HEK293 (cell line): ENCODE measurements at regions not wholly inside any gene's neighbourhood (a gene's known extent, or its start where the extent isn't known, plus 50 kb on each side); places are given as distances from the start of the nearest gene placed in this dataset.
A peak's percentile ranks its signal among the peaks of the same experiment; 100 is the strongest.

Source experiments
- CTCF ChIA-PET: fragments of 350-600 bp; formaldehyde crosslinking; extraction: SDS; loops from one replicate; lab custom pipeline; 2021; ENCODE audit warnings: antibody characterized with exemption; lab: Yijun Ruan, JAX
- POLR2A ChIA-PET: fragments of 300-600 bp; formaldehyde crosslinking; extraction: SDS; loops from one replicate; lab custom pipeline; 2020; ENCODE audit warnings: antibody characterized with exemption, inconsistent platforms; lab: Yijun Ruan, JAX
- H3K27ac ChIP-seq: fragments of 200-500 bp; sonication (Bioruptor generic); 2 replicates; pipeline ENCODE4 v1.5.1; 2014; ENCODE audit warnings: low read depth, low read length, control low read depth, inconsistent platforms; ENCODE audit errors: extremely low read depth
- H3K36me3 ChIP-seq, 2 experiments: fragments of 200-500 bp in 1 of 2; sonication (Bioruptor generic) in 1 of 2; 1 replicate in 1 of 2; 2 replicates in 1 of 2; pipeline ENCODE4 v1.5.1; 2014 to 2017; ENCODE audit warnings: inconsistent platforms in 2 of 2, low read length in 2 of 2; ENCODE audit not compliant: control insufficient read depth in 2 of 2, insufficient read depth in 1 of 2
- H3K4me1 ChIP-seq: fragments of 200-500 bp; sonication (Bioruptor generic); 2 replicates; pipeline ENCODE4 v1.5.1; 2014; ENCODE audit warnings: mild to moderate bottlenecking, low read length, inconsistent platforms; ENCODE audit not compliant: control insufficient read depth, insufficient read depth
- H3K4me3 ChIP-seq: 2 replicates; pipeline ENCODE4 v1.5.1; 2011; ENCODE audit warnings: low read depth, mild to moderate bottlenecking, control low read depth, low read length, moderate library complexity
- H3K9me3 ChIP-seq: fragments of 200-500 bp; sonication (Bioruptor generic); 2 replicates; pipeline ENCODE4 v1.5.1; 2014; ENCODE audit warnings: low read depth, low read length, inconsistent platforms; ENCODE audit not compliant: control insufficient read depth, insufficient read depth
- FEZF1 ChIP-seq: fragments of 450-650 bp; formaldehyde crosslinking; IDR thresholded peaks from 2 replicates; pipeline ENCODE4 v1.5.1; 2016; ENCODE audit warnings: missing biosample characterization, missing genetic modification characterization
- OSR2 ChIP-seq: fragments of 450-650 bp; formaldehyde crosslinking; IDR thresholded peaks from 2 replicates; pipeline ENCODE4 v1.5.1; 2016; ENCODE audit warnings: missing biosample characterization, missing genetic modification characterization
- SCRT2 ChIP-seq: fragments of 450-650 bp; formaldehyde crosslinking; IDR thresholded peaks from 2 replicates; pipeline ENCODE4 v1.5.1; 2016; ENCODE audit warnings: missing biosample characterization, missing genetic modification characterization
- YY2 ChIP-seq: fragments of 450-650 bp; formaldehyde crosslinking; IDR thresholded peaks from 2 replicates; pipeline ENCODE4 v1.5.1; 2016; ENCODE audit warnings: missing biosample characterization, missing genetic modification characterization
- ZBTB1 ChIP-seq: fragments of 450-650 bp; formaldehyde crosslinking; IDR thresholded peaks from 2 replicates; pipeline ENCODE4 v1.5.1; 2016; ENCODE audit warnings: missing biosample characterization, missing genetic modification characterization
- ZBTB17 ChIP-seq: fragments of 450-650 bp; formaldehyde crosslinking; IDR thresholded peaks from 2 replicates; pipeline ENCODE4 v1.5.1; 2016; ENCODE audit warnings: missing biosample characterization, missing genetic modification characterization
- ZFHX2 ChIP-seq: fragments of 450-650 bp; formaldehyde crosslinking; conservative IDR thresholded peaks from 2 replicates; pipeline ENCODE4 v1.5.1; 2016; ENCODE audit warnings: missing biosample characterization, missing genetic modification characterization
- ZNF148 ChIP-seq: fragments of 450-650 bp; formaldehyde crosslinking; IDR thresholded peaks from 2 replicates; pipeline ENCODE4 v1.5.0; 2017; ENCODE audit warnings: missing biosample characterization, missing genetic modification characterization, borderline replicate concordance
- ZNF18 ChIP-seq: fragments of 450-650 bp; formaldehyde crosslinking; IDR thresholded peaks from 2 replicates; pipeline ENCODE4 v1.5.1; 2016; ENCODE audit warnings: missing biosample characterization, missing genetic modification characterization
- ZNF19 ChIP-seq: fragments of 450-650 bp; formaldehyde crosslinking; IDR thresholded peaks from 2 replicates; pipeline ENCODE4; 2016; ENCODE audit warnings: missing biosample characterization, missing genetic modification characterization, low read depth
- ZNF221 ChIP-seq: fragments of 450-650 bp; formaldehyde crosslinking; IDR thresholded peaks from 2 replicates; pipeline ENCODE4 v1.5.1; 2017; ENCODE audit warnings: missing biosample characterization, missing genetic modification characterization, borderline replicate concordance
- ZNF223 ChIP-seq: fragments of 450-650 bp; formaldehyde crosslinking; IDR thresholded peaks from 2 replicates; pipeline ENCODE4 v1.5.1; 2016; ENCODE audit warnings: missing biosample characterization, missing genetic modification characterization
- ZNF239 ChIP-seq: fragments of 450-650 bp; formaldehyde crosslinking; IDR thresholded peaks from 2 replicates; pipeline ENCODE4 v1.5.1; 2016; ENCODE audit warnings: missing biosample characterization, missing genetic modification characterization
- ZNF341 ChIP-seq: fragments of 450-650 bp; formaldehyde crosslinking; IDR thresholded peaks from 2 replicates; pipeline ENCODE4; 2016; ENCODE audit warnings: low read depth, missing biosample characterization, missing genetic modification characterization
- ZNF350 ChIP-seq: fragments of 450-650 bp; formaldehyde crosslinking; IDR thresholded peaks from 2 replicates; pipeline ENCODE4 v1.5.0; 2017; ENCODE audit warnings: missing biosample characterization, mild to moderate bottlenecking, missing genetic modification characterization
- ZNF366 ChIP-seq: fragments of 450-650 bp; formaldehyde crosslinking; conservative IDR thresholded peaks from 2 replicates; pipeline ENCODE4 v1.5.1; 2016; ENCODE audit warnings: missing biosample characterization, missing genetic modification characterization
- ZNF394 ChIP-seq: fragments of 450-650 bp; formaldehyde crosslinking; IDR thresholded peaks from 2 replicates; pipeline ENCODE4 v1.5.1; 2016; ENCODE audit warnings: missing biosample characterization, missing genetic modification characterization, mild to moderate bottlenecking, moderate library complexity, borderline replicate concordance
- ZNF423 ChIP-seq: fragments of 450-650 bp; formaldehyde crosslinking; IDR thresholded peaks from 2 replicates; pipeline ENCODE4 v1.5.1; 2016; ENCODE audit warnings: missing biosample characterization, missing genetic modification characterization
- ZNF48 ChIP-seq: fragments of 450-650 bp; formaldehyde crosslinking; IDR thresholded peaks from 2 replicates; pipeline ENCODE4 v1.5.1; 2016; ENCODE audit warnings: missing biosample characterization, missing genetic modification characterization
- ZNF560 ChIP-seq: fragments of 450-650 bp; formaldehyde crosslinking; IDR thresholded peaks from 2 replicates; pipeline ENCODE4 v1.5.1; 2017; ENCODE audit warnings: missing biosample characterization, missing genetic modification characterization, borderline replicate concordance
- ZNF600 ChIP-seq: fragments of 450-650 bp; formaldehyde crosslinking; IDR thresholded peaks from 2 replicates; pipeline ENCODE4 v1.5.1; 2016; ENCODE audit warnings: missing biosample characterization, missing genetic modification characterization
- ZNF610 ChIP-seq: fragments of 450-650 bp; formaldehyde crosslinking; IDR thresholded peaks from 2 replicates; pipeline ENCODE4 v1.5.1; 2016; ENCODE audit warnings: missing biosample characterization, missing genetic modification characterization, borderline replicate concordance
- ZNF621 ChIP-seq: fragments of 450-650 bp; formaldehyde crosslinking; IDR thresholded peaks from 2 replicates; pipeline ENCODE4 v1.5.1; 2017; ENCODE audit warnings: missing biosample characterization, missing genetic modification characterization
- ZNF658 ChIP-seq: fragments of 450-650 bp; formaldehyde crosslinking; IDR thresholded peaks from 2 replicates; pipeline ENCODE4; 2016; ENCODE audit warnings: missing biosample characterization, missing genetic modification characterization
- ZNF76 ChIP-seq: fragments of 450-650 bp; formaldehyde crosslinking; IDR thresholded peaks from 2 replicates; pipeline ENCODE4; 2016; ENCODE audit warnings: low read depth, missing biosample characterization, missing genetic modification characterization, borderline replicate concordance
- ZNF776 ChIP-seq: fragments of 450-650 bp; formaldehyde crosslinking; IDR thresholded peaks from 2 replicates; pipeline ENCODE4 v1.5.0; 2017; ENCODE audit warnings: missing biosample characterization, missing genetic modification characterization, borderline replicate concordance
- ZNF777 ChIP-seq: fragments of 450-650 bp; formaldehyde crosslinking; IDR thresholded peaks from 2 replicates; pipeline ENCODE4 v1.5.1; 2017; ENCODE audit warnings: missing biosample characterization, missing genetic modification characterization, borderline replicate concordance
- ZNF791 ChIP-seq: fragments of 450-650 bp; formaldehyde crosslinking; IDR thresholded peaks from 2 replicates; pipeline ENCODE4 v1.5.1; 2016; ENCODE audit warnings: missing biosample characterization, missing genetic modification characterization
- ZSCAN23 ChIP-seq: fragments of 450-650 bp; formaldehyde crosslinking; IDR thresholded peaks from 2 replicates; pipeline ENCODE4 v1.5.1; 2016; ENCODE audit warnings: missing biosample characterization, missing genetic modification characterization
- TF ChIP-seq, protein P1 (sequence below): fragments of 450-650 bp; formaldehyde crosslinking; IDR thresholded peaks from 2 replicates; pipeline ENCODE4 v1.5.1; 2016; ENCODE audit warnings: missing biosample characterization, missing genetic modification characterization

DNA sequence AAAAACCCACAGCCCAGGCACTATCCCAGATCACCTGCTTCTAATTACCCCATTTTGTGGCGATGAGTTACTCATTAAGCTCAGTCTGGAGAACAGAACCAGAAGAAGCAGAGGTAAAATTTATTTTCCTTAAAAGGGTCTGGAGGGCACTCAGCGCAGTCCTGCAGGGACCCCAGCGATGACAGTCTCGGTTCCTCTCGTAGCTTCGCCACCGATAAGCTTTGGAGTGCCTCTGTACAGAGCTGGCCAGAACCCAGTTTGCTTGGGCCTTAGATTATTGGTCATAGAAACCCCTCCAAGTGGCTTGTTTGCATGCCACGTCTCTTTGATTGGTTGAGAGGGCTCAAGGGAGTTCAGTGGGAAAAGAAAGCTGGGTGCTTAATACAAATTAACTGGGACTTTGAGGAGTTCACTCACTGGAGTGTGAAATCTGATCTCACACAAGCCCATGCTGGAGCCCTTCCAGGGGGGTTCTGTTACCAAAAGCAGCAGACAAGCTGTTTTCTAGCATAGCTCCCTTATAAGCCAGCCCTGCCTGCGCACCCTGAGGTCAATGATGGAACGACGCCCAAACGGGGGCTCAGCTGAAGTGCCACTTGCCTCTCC lies 158.5 kb upstream of the ARID1B start (continued):
- peak; percentile 45; the same call in 1 of the 2 replicates for TF ChIP-seq FEZF1 (tag by site-specific recombination)
- TF ChIP-seq, all 188 proteins: peak for 29

DNA sequence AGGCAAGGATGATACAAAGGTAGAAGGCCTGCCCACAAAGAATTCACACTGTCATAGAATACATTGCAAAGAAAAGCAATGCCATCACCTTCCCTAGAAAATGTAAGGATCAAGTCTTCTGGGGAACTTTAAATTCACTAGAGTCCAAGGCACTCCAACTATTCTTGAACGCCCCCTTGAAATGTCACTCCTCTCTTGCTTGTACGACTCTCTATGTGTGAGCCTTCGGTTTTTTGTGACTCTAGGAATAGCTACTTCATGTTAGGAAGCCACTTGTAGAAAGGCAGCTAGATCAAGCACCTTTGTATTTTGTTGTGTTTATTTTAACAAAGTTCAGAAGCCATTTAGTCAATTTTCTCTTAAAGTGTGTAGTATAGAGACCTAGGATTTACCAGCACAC lies 159.2 kb upstream of the ARID1B start:
- H3K4me1 ChIP-seq, result peaks cover 15% of the 10 kb centered on the region
- CTCF ChIA-PET, result interaction anchor here (0.7 to 1.0 kb wide), 3 partner anchors 15 to 117 kb away, joined by 3 to 4 read pairs (median 3); no protein-coding TSS in a partner anchor
- POLR2A ChIA-PET, result interaction anchor here (0.8 kb wide), 1 partner anchor 152 kb away, joined by 7 read pairs; no protein-coding TSS in a partner anchor

DNA sequence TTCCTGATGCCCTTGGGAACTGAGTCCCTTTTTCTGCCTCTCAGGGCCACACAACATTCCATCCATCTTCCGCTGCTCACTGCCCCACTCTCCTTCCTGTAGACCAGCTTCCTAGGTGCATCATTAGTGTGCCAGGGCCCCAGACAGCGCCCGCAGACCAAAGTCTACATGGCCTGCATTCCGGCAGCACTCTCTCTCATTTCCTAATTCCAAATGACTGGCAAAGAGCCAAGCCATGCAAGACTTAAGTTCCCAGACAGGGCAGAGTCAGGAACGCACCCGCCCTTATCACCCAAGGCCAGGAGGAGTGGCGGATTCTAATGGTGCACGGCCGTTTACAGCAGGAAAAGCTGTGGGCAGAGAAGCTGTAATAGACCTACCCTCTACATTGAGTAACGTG lies 159.8 kb upstream of the ARID1B start:
- Histone ChIP-seq H3K4me1 (peaks cover 15% of the 10 kb centered on the region), H3K9me3 (no peaks in the 10 kb centered on the region), H3K4me3 (no peak overlapping the region), H3K27ac (no peak overlapping the region), H3K36me3 (no peaks in the 10 kb centered on the region)
- ChIA-PET CTCF (interaction anchor here (0.7 to 1.0 kb wide), 2 partner anchors 15 to 41 kb away, joined by 3 to 4 read pairs; no protein-coding TSS in a partner anchor), POLR2A (interaction anchor here (0.8 kb wide), 1 partner anchor 152 kb away, joined by 7 read pairs; no protein-coding TSS in a partner anchor)
- no peak for TF ChIP-seq ZNF791
- TF ChIP-seq ZNF18 (tag by site-specific recombination), result no peak
- peak; percentile 90; the same call in 1 of the 2 replicates for TF ChIP-seq ZNF600 (tag by site-specific recombination)
- TF ChIP-seq ZNF239 (tag by site-specific recombination), result no peak
- no peak for TF ChIP-seq ZNF350 (tag by site-specific recombination)
- TF ChIP-seq ZNF394 (tag by site-specific recombination), result no peak
- TF ChIP-seq ZNF19, result no peak
- TF ChIP-seq ZNF148 (tag by site-specific recombination), result no peak
- no peak for TF ChIP-seq ZSCAN23 (tag by site-specific recombination)
- no peak for TF ChIP-seq ZNF223 (tag by site-specific recombination)
- TF ChIP-seq, protein P1, sequence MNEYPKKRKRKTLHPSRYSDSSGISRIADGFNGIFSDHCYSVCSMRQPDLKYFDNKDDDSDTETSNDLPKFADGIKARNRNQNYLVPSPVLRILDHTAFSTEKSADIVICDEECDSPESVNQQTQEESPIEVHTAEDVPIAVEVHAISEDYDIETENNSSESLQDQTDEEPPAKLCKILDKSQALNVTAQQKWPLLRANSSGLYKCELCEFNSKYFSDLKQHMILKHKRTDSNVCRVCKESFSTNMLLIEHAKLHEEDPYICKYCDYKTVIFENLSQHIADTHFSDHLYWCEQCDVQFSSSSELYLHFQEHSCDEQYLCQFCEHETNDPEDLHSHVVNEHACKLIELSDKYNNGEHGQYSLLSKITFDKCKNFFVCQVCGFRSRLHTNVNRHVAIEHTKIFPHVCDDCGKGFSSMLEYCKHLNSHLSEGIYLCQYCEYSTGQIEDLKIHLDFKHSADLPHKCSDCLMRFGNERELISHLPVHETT (tag by site-specific recombination), result no peak
- no peak for TF ChIP-seq ZNF776 (tag by site-specific recombination)
- no peak for TF ChIP-seq ZNF48 (tag by site-specific recombination)
- TF ChIP-seq ZFHX2 (tag by site-specific recombination), result peak; percentile 42
- no peak for TF ChIP-seq ZNF777 (tag by site-specific recombination)
- no peak for TF ChIP-seq ZNF76
- TF ChIP-seq ZNF658 (tag by site-specific recombination), result no peak
- 0 out of 2 replicates have a peak, but pooled peaks have one; percentile 34 for TF ChIP-seq ZNF366 (tag by site-specific recombination)
- 0 out of 2 replicates have a peak, but pooled peaks have one; percentile 35 for TF ChIP-seq ZNF341 (tag by site-specific recombination)
- TF ChIP-seq OSR2 (tag by site-specific recombination), result no peak
- no peak for TF ChIP-seq ZNF423 (tag by site-specific recombination)
- no peak for TF ChIP-seq ZBTB1
- TF ChIP-seq ZNF560 (tag by site-specific recombination), result no peak
- no peak for TF ChIP-seq ZNF610
- no peak for TF ChIP-seq SCRT2 (tag by site-specific recombination)
- TF ChIP-seq ZBTB17 (tag by site-specific recombination), result peak; percentile 54; the same call in 1 of the 2 replicates
- TF ChIP-seq ZNF621 (tag by site-specific recombination), result no peak

More for the DNA sequence above, 159.2 kb upstream of the ARID1B start:
- Histone ChIP-seq H3K36me3 (no peaks in the 10 kb centered on the region), H3K27ac (no peak overlapping the region), H3K9me3 (no peaks in the 10 kb centered on the region), H3K4me3 (no peak overlapping the region)
- TF ChIP-seq YY2 (tag by site-specific recombination) (no peak), ZNF221 (tag by site-specific recombination) (no peak)
